ENCODE measurements at regions not wholly inside any gene's neighbourhood (a gene's known extent, or its start where the extent isn't known, plus 50 kb on each side); places are given as distances from the start of the nearest gene placed in this dataset.

GRCh38 chr13:62333466-62333865 is 917.8 kb upstream of the PCDH20 start:
- H2AFZ ChIP-seq (ENCODE audit: low read depth, low read length, severe bottlenecking) = no peak overlapping the region
- peaks cover 4% of the 10 kb centered on the region; the same call in 1 of the 2 replicates for H3K9me3 ChIP-seq (ENCODE audit: insufficient read depth, low read length)
- no peak overlapping the region for H3K4me2 ChIP-seq (ENCODE audit: low read depth, low read length, poor library complexity, severe bottlenecking)
- no peak overlapping the region for H3K4me3 ChIP-seq (ENCODE audit: insufficient read depth, low read length, poor library complexity, severe bottlenecking)
- no peaks in the 10 kb centered on the region for H3F3A ChIP-seq (ENCODE audit: insufficient read depth)
- H3K27ac ChIP-seq (ENCODE audit: low read depth, low read length) = no peak overlapping the region
- no peaks in the 10 kb centered on the region for H3K27me3 ChIP-seq (ENCODE audit: low read length)
- H3K9ac ChIP-seq (ENCODE audit: low read length) = no peak overlapping the region
- TF ChIP-seq CTCF (IDR thresholded peaks at IDR 0.05; ENCODE audit: insufficient read depth, low read length, poor library complexity, severe bottlenecking) = no peak
- TF ChIP-seq EZH2phosphoT487 (conservative IDR thresholded peaks at IDR 0.05; ENCODE audit: low read length) = no peak
- H3K9me2 ChIP-seq (replicated peaks; ENCODE audit: insufficient read depth, low read length) = no peaks in the 10 kb centered on the region
- no peaks in the 10 kb centered on the region for H3K36me3 ChIP-seq (ENCODE audit: low read length)
- no peaks in the 10 kb centered on the region for H4K20me1 ChIP-seq (ENCODE audit: low read depth, low read length)
- no peaks in the 10 kb centered on the region for H3K79me2 ChIP-seq (ENCODE audit: insufficient read depth, low read length)

GRCh38 chr13:62331384-62331783 is 915.7 kb upstream of the PCDH20 start:
- no peaks in the 10 kb centered on the region for H3K36me3 ChIP-seq (ENCODE audit: low read length)
- H3K27ac ChIP-seq (ENCODE audit: low read depth, low read length) = no peak overlapping the region
- H3K4me3 ChIP-seq (ENCODE audit: insufficient read depth, low read length, poor library complexity, severe bottlenecking) = no peak overlapping the region
- H3F3A ChIP-seq (ENCODE audit: insufficient read depth) = no peaks in the 10 kb centered on the region
- H2AFZ ChIP-seq (ENCODE audit: low read depth, low read length, severe bottlenecking) = peak overlapping the region; percentile 34
- H3K9me2 ChIP-seq (replicated peaks; ENCODE audit: insufficient read depth, low read length) = no peaks in the 10 kb centered on the region
- no peaks in the 10 kb centered on the region for H3K79me2 ChIP-seq (ENCODE audit: insufficient read depth, low read length)
- H4K20me1 ChIP-seq (ENCODE audit: low read depth, low read length) = no peaks in the 10 kb centered on the region
- TF ChIP-seq EZH2phosphoT487 (conservative IDR thresholded peaks at IDR 0.05; ENCODE audit: low read length) (no peak), CTCF (IDR thresholded peaks at IDR 0.05; ENCODE audit: insufficient read depth, low read length, poor library complexity, severe bottlenecking) (no peak)
- H3K9me3 ChIP-seq (ENCODE audit: insufficient read depth, low read length) = peaks cover 4% of the 10 kb centered on the region; the same call in 1 of the 2 replicates
- H3K9ac ChIP-seq (ENCODE audit: low read length) = no peak overlapping the region
- H3K27me3 ChIP-seq (ENCODE audit: low read length) = no peaks in the 10 kb centered on the region
- no peak overlapping the region for H3K4me2 ChIP-seq (ENCODE audit: low read depth, low read length, poor library complexity, severe bottlenecking)

- Histone ChIP-seq H3K27ac (ENCODE audit: low read depth, low read length) (no peak overlapping the region), H3K9me3 (ENCODE audit: insufficient read depth, low read length) (no peaks in the 10 kb centered on the region), H4K20me1 (ENCODE audit: low read depth, low read length) (no peaks in the 10 kb centered on the region), H3K9ac (ENCODE audit: low read length) (no peak overlapping the region), H3F3A (ENCODE audit: insufficient read depth) (no peaks in the 10 kb centered on the region), H3K27me3 (ENCODE audit: low read length) (no peaks in the 10 kb centered on the region), H2AFZ (ENCODE audit: low read depth, low read length, severe bottlenecking) (no peak overlapping the region), H3K4me3 (ENCODE audit: insufficient read depth, low read length, poor library complexity, severe bottlenecking) (no peak overlapping the region), H3K9me2 (replicated peaks; ENCODE audit: insufficient read depth, low read length) (no peaks in the 10 kb centered on the region), H3K79me2 (ENCODE audit: insufficient read depth, low read length) (no peaks in the 10 kb centered on the region), H3K36me3 (ENCODE audit: low read length) (no peaks in the 10 kb centered on the region), H3K4me2 (ENCODE audit: low read depth, low read length, poor library complexity, severe bottlenecking) (no peak overlapping the region)
- no peak for TF ChIP-seq CTCF (IDR thresholded peaks at IDR 0.05; ENCODE audit: insufficient read depth, low read length, poor library complexity, severe bottlenecking)
- TF ChIP-seq EZH2phosphoT487 (conservative IDR thresholded peaks at IDR 0.05; ENCODE audit: low read length) = no peak
These were observed 911.7 kb upstream of the PCDH20 start for GRCh38 chr13:62327367-62327766.

Data from SU-DHL-6 (cell line).